OCI-LY1 (cell line): ENCODE measurements at regions not wholly inside any gene's neighbourhood (a gene's known extent, or its start where the extent isn't known, plus 50 kb on each side); places are given as distances from the start of the nearest gene placed in this dataset.

Experiments used
- H2AFZ ChIP-seq: fragments of 200-600 bp; sonication (generic), shearing (Covaris generic); 2 replicates; pipeline ENCODE4 v1.6.0; 2014; ENCODE audit warnings: antibody characterized with exemption, mild to moderate bottlenecking, low read length
- H3F3A ChIP-seq: fragments of 200-600 bp; sonication (generic), shearing (Covaris generic); 2 replicates; pipeline ENCODE4 v1.6.0; 2014; ENCODE audit warnings: mild to moderate bottlenecking, antibody characterized with exemption, low read length, moderate library complexity; ENCODE audit not compliant: insufficient read depth
- H3K27ac ChIP-seq: fragments of 200-600 bp; sonication (generic); 2 replicates; pipeline ENCODE4 v1.5.1; 2014; ENCODE audit warnings: low read length, mixed run types, mild to moderate bottlenecking, low read depth; ENCODE audit not compliant: poor library complexity, severe bottlenecking
- H3K27me3 ChIP-seq: fragments of 200-600 bp; sonication (generic); 2 replicates; pipeline ENCODE4 v1.6.0; 2014; ENCODE audit warnings: antibody characterized with exemption, mild to moderate bottlenecking, low read length, moderate library complexity; ENCODE audit not compliant: insufficient read depth
- H3K36me3 ChIP-seq: fragments of 200-600 bp; sonication (generic); 2 replicates; pipeline ENCODE4 v1.6.1; 2014; ENCODE audit warnings: mild to moderate bottlenecking, antibody characterized with exemption, low read length, moderate library complexity, mixed read lengths; ENCODE audit not compliant: insufficient read depth
- H3K4me1 ChIP-seq: fragments of 200-600 bp; sonication (generic); 2 replicates; pipeline ENCODE4 v1.5.1; 2014; ENCODE audit warnings: mild to moderate bottlenecking, low read length, moderate library complexity; ENCODE audit not compliant: insufficient read depth, severe bottlenecking
- H3K4me2 ChIP-seq: fragments of 200-600 bp; sonication (generic), shearing (Covaris generic); 2 replicates; pipeline ENCODE4 v1.6.1; 2014; ENCODE audit warnings: low read length
- H3K4me3 ChIP-seq: fragments of 200-600 bp; sonication (generic); 2 replicates; pipeline ENCODE4 v1.5.1; 2014; ENCODE audit warnings: low read length, low read depth, mild to moderate bottlenecking, mixed read lengths; ENCODE audit not compliant: poor library complexity, severe bottlenecking
- H3K79me2 ChIP-seq: fragments of 200-600 bp; shearing (Covaris generic); 2 replicates; pipeline ENCODE4 v1.6.1; 2016; ENCODE audit warnings: mixed run types, low read length, mixed read lengths; ENCODE audit not compliant: insufficient read depth
- H3K9ac ChIP-seq: fragments of 200-600 bp; sonication (generic), shearing (Covaris generic); 2 replicates; pipeline ENCODE4 v1.6.1; 2014; ENCODE audit warnings: mild to moderate bottlenecking, low read length, mixed read lengths
- H3K9me2 ChIP-seq: fragments of 200-600 bp; sonication (generic), shearing (Covaris generic); 2 replicates; pipeline ENCODE4 v1.6.1; 2014; ENCODE audit warnings: low read depth, mild to moderate bottlenecking, low read length, mixed read lengths
- H3K9me3 ChIP-seq: fragments of 200-600 bp; shearing (Covaris generic); 2 replicates; pipeline ENCODE4 v1.6.1; 2014; ENCODE audit warnings: low read length, mixed read lengths
- H4K20me1 ChIP-seq: fragments of 200-600 bp; sonication (generic), shearing (Covaris generic); 2 replicates; pipeline ENCODE4 v1.6.0; 2016; ENCODE audit warnings: mild to moderate bottlenecking, low read length; ENCODE audit not compliant: insufficient read depth
- CTCF ChIP-seq: fragments of 200-600 bp; sonication (generic), shearing (Covaris generic); IDR thresholded peaks from 2 replicates; pipeline ENCODE4 v1.5.1; 2017; ENCODE audit warnings: mild to moderate bottlenecking, antibody characterized with exemption, low read length, moderate library complexity, mixed read lengths
- EZH2 ChIP-seq: fragments of 200-600 bp; sonication (generic), shearing (Covaris generic); IDR thresholded peaks from 2 replicates; pipeline ENCODE4 v1.8.0; 2017; ENCODE audit warnings: borderline replicate concordance, mixed run types, mild to moderate bottlenecking, antibody characterized with exemption, low read length, moderate library complexity, mixed read lengths

GRCh38 chr15:81858136-81858535 lies 187.7 kb downstream of the MEX3B start:
- Histone ChIP-seq H3K9ac (no peak overlapping the region), H4K20me1 (no peaks in the 10 kb centered on the region), H3K4me2 (no peak overlapping the region), H3K9me3 (no peaks in the 10 kb centered on the region), H3K79me2 (no peaks in the 10 kb centered on the region), H3K4me1 (peaks cover 18% of the 10 kb centered on the region), H3K27me3 (no peaks in the 10 kb centered on the region), H2AFZ (no peak overlapping the region), H3K27ac (no peak overlapping the region), H3K36me3 (no peaks in the 10 kb centered on the region), H3F3A (no peaks in the 10 kb centered on the region), H3K4me3 (no peak overlapping the region), H3K9me2 (no peaks in the 10 kb centered on the region)
- TF ChIP-seq EZH2 (no peak), CTCF (no peak)

DNA sequence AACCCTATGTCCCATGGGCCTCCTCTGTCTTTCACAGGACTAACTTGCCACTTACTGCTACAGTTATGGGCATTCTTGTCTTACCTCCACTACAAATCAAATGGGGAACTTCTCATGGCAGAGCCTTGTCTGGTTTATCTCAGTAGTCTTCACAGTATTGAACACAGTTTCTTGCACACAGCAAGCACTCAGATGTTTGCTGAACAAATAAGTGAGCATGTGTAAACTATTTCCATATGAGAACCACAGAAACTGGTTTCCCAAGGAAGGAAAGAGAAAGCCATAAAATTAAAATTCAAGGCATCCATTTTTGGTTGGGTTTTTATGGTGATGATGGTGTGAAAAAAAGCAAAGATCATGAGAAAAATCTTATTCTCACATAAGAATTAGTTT lies 189.2 kb downstream of the MEX3B start:
- no peak overlapping the region for H3K27ac ChIP-seq
- no peaks in the 10 kb centered on the region for H3K36me3 ChIP-seq

GRCh38 chr15:81856001-81856633 lies 189.7 kb downstream of the MEX3B start:
- H3K9me2 ChIP-seq = no peaks in the 10 kb centered on the region
- no peak overlapping the region for H3K4me2 ChIP-seq
- no peak for TF ChIP-seq EZH2
- TF ChIP-seq CTCF = no peak
- no peaks in the 10 kb centered on the region for H4K20me1 ChIP-seq
- no peak overlapping the region for H2AFZ ChIP-seq
- no peak overlapping the region for H3K27ac ChIP-seq
- H3K4me3 ChIP-seq = no peak overlapping the region
- no peaks in the 10 kb centered on the region for H3K9me3 ChIP-seq
- H3K9ac ChIP-seq = no peak overlapping the region
- no peaks in the 10 kb centered on the region for H3K79me2 ChIP-seq
- no peaks in the 10 kb centered on the region for H3K36me3 ChIP-seq
- no peaks in the 10 kb centered on the region for H3F3A ChIP-seq
- H3K4me1 ChIP-seq = peaks cover 18% of the 10 kb centered on the region
- H3K27me3 ChIP-seq = no peaks in the 10 kb centered on the region

More for the DNA sequence above, 189.2 kb downstream of the MEX3B start:
- Histone ChIP-seq H3K4me2 (no peak overlapping the region), H2AFZ (no peak overlapping the region), H3K9ac (no peak overlapping the region), H3K79me2 (no peaks in the 10 kb centered on the region), H3K27me3 (no peaks in the 10 kb centered on the region), H3K9me2 (no peaks in the 10 kb centered on the region), H3K4me3 (no peak overlapping the region), H3F3A (no peaks in the 10 kb centered on the region), H3K9me3 (no peaks in the 10 kb centered on the region), H4K20me1 (no peaks in the 10 kb centered on the region), H3K4me1 (peaks cover 18% of the 10 kb centered on the region)
- no peak for TF ChIP-seq CTCF
- no peak for TF ChIP-seq EZH2
